Heart right ventricle (tissue), 16 donors: ENCODE measurements at regions not wholly inside any gene's neighbourhood (a gene's known extent, or its start where the extent isn't known, plus 50 kb on each side); places are given as distances from the start of the nearest gene placed in this dataset.

Experiments used
- ATAC-seq, 8 donors: fragments of 200-7000 bp; cut with Tn5 transposase; one replicate each; pipeline ENCODE4 v1.9.1; 2020; ENCODE audit warnings: mild to moderate bottlenecking in 8 of 8, moderate library complexity in 8 of 8, moderate number of reproducible peaks in 1 of 8
- DNase-seq, 2 donors: peaks; one replicate each; pipeline ENCODE4 v3.0.0-alpha.2; 2020
- H3K27ac ChIP-seq, 10 donors: fragments of 200-600 bp; sonication (generic) in 2 of 10; one replicate each; pipeline versions ENCODE4 v1.5.0 to v1.8.0; 2020 to 2022; ENCODE audit warnings: mild to moderate bottlenecking in 3 of 10
- H3K27me3 ChIP-seq, 7 donors: fragments of 200-600 bp; one replicate each; pipeline ENCODE4 v1.8.0; 2021 to 2022; ENCODE audit warnings: mild to moderate bottlenecking in 2 of 7
- H3K36me3 ChIP-seq, 9 donors: fragments of 200-600 bp; sonication (generic) in 1 of 9; one replicate each; pipeline versions ENCODE4 v1.5.0 to v1.8.0; 2020 to 2022; ENCODE audit warnings: mild to moderate bottlenecking in 2 of 9
- H3K4me1 ChIP-seq, 9 donors: fragments of 200-600 bp; sonication (generic) in 1 of 9; one replicate each; pipeline versions ENCODE4 v1.5.0 to v1.8.0; 2020 to 2022; ENCODE audit warnings: mild to moderate bottlenecking in 4 of 9
- H3K4me3 ChIP-seq, 10 donors: fragments of 200-600 bp; sonication (generic) in 2 of 10; one replicate each; pipeline versions ENCODE4 v1.5.0 to v1.8.0; 2020 to 2022; ENCODE audit warnings: mild to moderate bottlenecking in 7 of 10, moderate library complexity in 2 of 10
- H3K9me3 ChIP-seq, 11 donors: fragments of 200-600 bp in 10 of 11; sonication (generic) in 2 of 11; one replicate each; pipeline versions ENCODE4 v1.5.0 to v1.8.0; 2013 to 2022; ENCODE audit warnings: mild to moderate bottlenecking in 2 of 11, control low read depth in 1 of 11, moderate library complexity in 1 of 11
- CTCF ChIP-seq, 9 donors: fragments of 200-600 bp; sonication (generic) in 2 of 9; IDR thresholded peaks; one replicate each; pipeline versions ENCODE4 v1.5.0 to v1.8.0; 2021 to 2022; ENCODE audit warnings: antibody characterized with exemption in 9 of 9, mild to moderate bottlenecking in 5 of 9, moderate library complexity in 1 of 9
- WGBS, 2 donors: extraction: QIAGEN DNeasy Blood & Tissue Kit; methylation state at CpG; one replicate each; pipeline ENCODE4 v1.1.7; 2013; ENCODE audit warnings: inconsistent platforms in 1 of 2; 5-methylcytosine and 5-hydroxymethylcytosine counted together
- intact Hi-C, 10 donors: fragments of 100-400 bp; cut with DNase I; formaldehyde crosslinking; loops; one replicate each; pipeline versions ENCODE4 v1.11.1 to v1.14.2; 2022
- donor health status: Arrhythmogenic right ventricular cardiomyopathy.
- donor health status: ischemic (EF 13 %, LVEDD 7.1; RV severe dilation, severe dysfunction).
- donor health status: healthy with polysubstance abuse.
- donor health status: DM: no; HTN: yes; CAD: no.
- donor health status: DM: no; HTN: no; CAD: no.
- donor health status: ischemic (EF 25% LVEDD 6.9; RV normal size, moderate dysfunction).
- donor health status: ischemic (EF 25% LVEDD 5.7; RV mildly dilated, moderate dysfunction).
- donor health status: healthy.
- donor health status: DM: yes; HTN: yes; CAD: no.
- donor health status: Ischemic cardiomyopathy.
- donor health status: ischemic (EF 35%, LVEDD 5.7; RV mildly dilated, moderate dysfunction).
- donor health status: nonischemic (EF 11% LVEDD 7.7; RV severe dilation, severe dysfunction).
- donor health status: DM: yes; HTN: yes; CAD: no.
- donor health status: PGD.
- donor health status: ischemic (EF 29% LVEDD 5.4; RV normal size, mild dysfunction).
- donor health status: nonischemic (EF 23%, LVEDD 6.1; RV moderate dilation, normal function).

- no peak for TF ChIP-seq CTCF (IDR thresholded peaks at IDR 0.05)
- ATAC-seq = no peak
- no peaks in the 10 kb centered on the region for H3K36me3 ChIP-seq
- H3K9me3 ChIP-seq = peaks cover 0 to 16% (median 0%) of the 10 kb centered on the region in 11 donors
- 70 to 82% methylated on average over 6 of the region's 6 CpGs for WGBS, 2 donors
- H3K27me3 ChIP-seq = peaks cover 0 to 10% (median 4%) of the 10 kb centered on the region in 7 donors
- H3K27ac ChIP-seq = no peak overlapping the region
- no peak for DNase-seq
- intact Hi-C loops = no loop called here
- no peak overlapping the region for H3K4me3 ChIP-seq
- no peaks in the 10 kb centered on the region for H3K4me1 ChIP-seq
Observed at GRCh38 chr17:14771543-14771942, 470.7 kb downstream of the HS3ST3B1 start.

- Histone ChIP-seq H3K27ac (no peak overlapping the region), H3K4me1 (no peaks in the 10 kb centered on the region), H3K27me3 (peaks cover 0 to 6% (median 0%) of the 10 kb centered on the region in 7 donors), H3K4me3 (no peak overlapping the region), H3K36me3 (no peaks in the 10 kb centered on the region), H3K9me3 (peaks cover 0 to 7% (median 0%) of the 10 kb centered on the region in 11 donors)
- TF ChIP-seq CTCF (IDR thresholded peaks at IDR 0.05) = no peak
- intact Hi-C loops = no loop called here
- ATAC-seq (no peak), DNase-seq (no peak)
- WGBS, 2 donors = 84 to 85% methylated on average over 2 of the region's 2 CpGs
Observed at GRCh38 chr17:14768923-14769322, 468.0 kb downstream of the HS3ST3B1 start.

GRCh38 chr17:14762736-14763479 lies 462.0 kb downstream of the HS3ST3B1 start:
- no peak overlapping the region for H3K27ac ChIP-seq
- no peak for TF ChIP-seq CTCF (IDR thresholded peaks at IDR 0.05)
- no peak overlapping the region for H3K4me3 ChIP-seq
- intact Hi-C loops = no loop called here
- H3K9me3 ChIP-seq = no peaks in the 10 kb centered on the region
- DNase-seq (no peak), ATAC-seq (no peak)
- no peaks in the 10 kb centered on the region for H3K4me1 ChIP-seq
- H3K36me3 ChIP-seq = no peaks in the 10 kb centered on the region
- WGBS, 2 donors = 63 to 76% methylated on average over 3 of the region's 3 CpGs
- H3K27me3 ChIP-seq = peaks cover 0 to 6% (median 0%) of the 10 kb centered on the region in 7 donors

- ATAC-seq = no peak
- no peaks in the 10 kb centered on the region for H3K4me1 ChIP-seq
- DNase-seq = no peak
- 57 to 60% methylated on average over 5 of the region's 5 CpGs for WGBS, 2 donors
- no peaks in the 10 kb centered on the region for H3K36me3 ChIP-seq
- H3K27me3 ChIP-seq = peaks cover 0 to 6% (median 0%) of the 10 kb centered on the region in 7 donors
- H3K27ac ChIP-seq = no peak overlapping the region
- no peak overlapping the region for H3K4me3 ChIP-seq
- intact Hi-C loops = no loop called here
- no peaks in the 10 kb centered on the region for H3K9me3 ChIP-seq
- TF ChIP-seq CTCF (IDR thresholded peaks at IDR 0.05) = no peak
Observed at GRCh38 chr17:14760719-14761411, 460.0 kb downstream of the HS3ST3B1 start.
